ENCODE measurements at regions not wholly inside any gene's neighbourhood (a gene's known extent, or its start where the extent isn't known, plus 50 kb on each side); places are given as distances from the start of the nearest gene placed in this dataset.

- no peak for TF ChIP-seq CTCF (IDR thresholded peaks at IDR 0.05)
- no peak for TF ChIP-seq POLR2A (IDR thresholded peaks at IDR 0.05)
- no peak for TF ChIP-seq POLR2AphosphoS5 (IDR thresholded peaks at IDR 0.05)
These were observed 2104.1 kb upstream of the ACO1 start for GRCh38 chr9:30280229-30280900.

All from sigmoid colon (tissue), 4 donors.